SK-N-MC (cell line): ENCODE measurements at regions not wholly inside any gene's neighbourhood (a gene's known extent, or its start where the extent isn't known, plus 50 kb on each side); places are given as distances from the start of the nearest gene placed in this dataset.

Experiments
- EZH2 ChIP-seq: fragments of 200-600 bp; sonication (generic); IDR thresholded peaks from one replicate; pipeline ENCODE4 v1.6.1; 2017; ENCODE audit warnings: antibody characterized with exemption
- POLR2AphosphoS5 ChIP-seq: IDR thresholded peaks from 2 replicates; pipeline ENCODE4 v1.6.1; 2012; ENCODE audit warnings: mild to moderate bottlenecking, low read depth, low read length, borderline replicate concordance

DNA sequence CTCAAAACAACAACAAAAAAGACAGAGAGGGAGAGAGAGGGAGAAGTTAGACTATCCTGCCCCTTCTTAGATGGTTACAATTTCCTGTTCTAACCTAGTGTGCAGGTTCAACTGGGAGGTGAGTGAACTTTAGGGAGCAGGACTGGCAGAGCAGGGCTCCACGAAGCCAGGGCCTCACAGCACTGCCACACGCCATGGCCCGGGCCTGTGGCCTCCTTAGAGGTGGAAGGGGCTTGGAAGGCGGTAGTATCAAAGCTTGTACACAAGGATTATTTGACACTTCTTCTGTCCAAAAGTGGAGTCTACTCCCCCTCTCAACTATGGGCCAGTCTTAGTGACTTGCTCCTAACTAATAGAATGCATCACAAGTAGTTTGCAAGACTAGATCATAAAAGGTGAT is 62.9 kb upstream of the TMEM72 start:
- TF ChIP-seq EZH2 (no peak), POLR2AphosphoS5 (no peak)
